ELR (cell line): ENCODE measurements at regions not wholly inside any gene's neighbourhood (a gene's known extent, or its start where the extent isn't known, plus 50 kb on each side); places are given as distances from the start of the nearest gene placed in this dataset.

ENCODE experiments used
- DNase-seq: peaks from one replicate; pipeline ENCODE4 v3.0.0-alpha.2; 2015; ENCODE audit warnings: low read depth

- DNase-seq, result no peak
Observed at GRCh38 chr21:14722841-14723483, 176.8 kb upstream of the SAMSN1 start.

DNA sequence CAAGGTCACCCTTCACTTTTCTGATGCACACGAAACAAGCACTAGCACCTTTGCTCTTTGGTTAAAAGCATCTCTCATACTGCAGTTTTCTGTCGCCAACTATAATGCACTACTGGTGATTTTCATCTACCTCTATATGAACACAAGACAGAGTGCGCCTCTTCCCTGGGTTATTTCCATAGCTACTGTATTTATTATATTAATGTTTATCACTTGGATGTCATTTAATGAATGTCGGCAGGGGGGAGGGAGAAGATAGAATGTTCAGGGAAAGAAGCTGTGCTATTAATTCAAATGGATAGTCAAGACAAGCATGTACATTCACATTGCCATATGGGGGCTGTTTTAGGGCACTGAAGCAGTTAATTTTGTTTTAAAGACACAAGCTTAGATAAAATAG is 174.1 kb upstream of the SAMSN1 start:
- no peak for DNase-seq

DNA sequence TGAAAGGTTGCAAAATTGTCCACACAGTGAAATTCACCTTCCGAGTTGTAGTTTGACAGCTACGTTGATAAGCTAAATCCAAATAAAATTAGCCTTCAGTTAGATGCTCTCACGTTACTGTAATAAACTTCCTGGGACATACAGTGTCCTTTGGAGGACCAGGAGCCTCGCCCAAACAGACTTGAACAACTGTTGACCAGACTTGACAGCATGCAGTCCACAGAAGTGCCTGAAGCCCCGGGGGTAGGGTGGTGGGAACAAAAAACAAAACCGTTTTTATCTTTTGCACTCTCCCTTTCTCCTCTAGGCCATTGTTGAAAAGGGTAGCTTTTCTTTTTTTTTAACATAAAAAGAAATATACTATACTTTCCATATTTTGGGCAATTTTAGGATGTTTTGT is 172.8 kb upstream of the SAMSN1 start:
- no peak for DNase-seq

DNA sequence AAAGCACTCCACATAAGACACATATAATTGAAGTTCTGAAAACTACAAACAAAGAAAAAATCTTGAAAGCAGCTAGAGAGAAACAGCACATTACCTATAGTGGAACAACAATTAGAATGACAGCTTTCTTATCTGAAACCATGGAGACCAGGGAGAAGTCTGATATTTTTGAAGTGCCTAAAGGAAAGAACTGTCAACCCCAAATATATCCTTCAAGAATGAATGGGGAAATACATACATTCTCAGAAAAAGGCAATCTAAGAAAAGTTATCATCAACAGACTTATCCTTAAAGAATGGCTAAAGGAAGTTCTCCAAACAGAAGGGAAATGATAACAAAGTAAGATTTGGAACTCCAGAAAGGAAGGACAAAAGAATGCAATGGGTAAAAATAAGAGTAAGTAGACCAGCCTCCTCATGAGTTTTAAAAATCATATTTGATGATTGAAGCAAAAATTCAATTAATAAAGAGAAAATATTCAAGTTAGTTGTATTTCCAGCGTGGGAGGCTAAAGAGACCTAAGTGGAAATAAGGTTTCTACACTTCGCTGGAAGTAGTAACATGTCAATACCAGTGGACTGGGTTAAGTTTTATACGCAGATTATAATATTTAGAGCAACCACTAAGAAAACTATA is 170.8 kb upstream of the SAMSN1 start:
- no peak for DNase-seq

DNA sequence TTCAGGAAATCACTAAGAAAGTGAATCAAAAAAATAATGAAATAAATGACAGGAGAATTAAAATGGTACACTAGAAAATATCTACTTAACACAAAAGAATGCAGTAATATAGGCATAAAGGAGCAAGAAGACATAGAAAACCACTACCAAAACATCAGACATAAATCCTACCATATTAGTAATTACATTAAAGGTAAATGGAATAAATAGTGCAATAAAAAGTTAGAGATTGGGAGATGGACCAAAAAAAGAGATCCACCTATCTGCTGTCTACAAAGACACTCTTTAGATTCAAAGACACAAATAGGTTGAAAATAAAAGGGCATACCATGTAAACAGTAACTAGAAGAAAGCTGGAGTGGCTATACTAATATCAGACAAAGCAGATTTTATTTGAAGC is 167.0 kb upstream of the SAMSN1 start:
- no peak for DNase-seq

DNA sequence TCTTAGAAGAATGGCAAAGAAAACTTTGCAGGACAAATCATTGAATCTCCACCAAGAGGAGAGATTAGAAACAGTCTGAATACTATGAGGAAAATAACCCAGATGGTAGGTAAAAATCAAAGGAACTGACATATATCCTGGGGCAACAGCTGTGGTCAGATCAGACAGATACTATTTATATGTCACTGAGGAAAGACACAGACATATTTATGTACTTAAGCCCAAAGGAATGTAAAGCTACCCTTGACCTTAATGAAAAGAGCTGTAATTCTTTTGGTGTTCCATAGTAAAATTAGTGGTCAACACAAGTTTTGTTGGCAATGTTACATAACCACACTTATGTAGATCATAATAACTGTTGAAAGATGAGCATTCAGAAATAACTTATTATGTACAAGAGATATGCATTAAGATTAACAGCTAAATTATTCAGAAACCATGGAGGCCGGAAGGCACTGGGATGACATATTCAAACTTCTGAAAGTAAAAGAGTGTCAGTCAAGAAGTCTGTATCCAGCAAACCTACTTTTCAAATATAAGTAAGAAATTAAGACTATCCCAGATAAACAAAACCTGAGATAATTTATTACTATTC is 166.1 kb upstream of the SAMSN1 start:
- DNase-seq, result peak; percentile 15

DNA sequence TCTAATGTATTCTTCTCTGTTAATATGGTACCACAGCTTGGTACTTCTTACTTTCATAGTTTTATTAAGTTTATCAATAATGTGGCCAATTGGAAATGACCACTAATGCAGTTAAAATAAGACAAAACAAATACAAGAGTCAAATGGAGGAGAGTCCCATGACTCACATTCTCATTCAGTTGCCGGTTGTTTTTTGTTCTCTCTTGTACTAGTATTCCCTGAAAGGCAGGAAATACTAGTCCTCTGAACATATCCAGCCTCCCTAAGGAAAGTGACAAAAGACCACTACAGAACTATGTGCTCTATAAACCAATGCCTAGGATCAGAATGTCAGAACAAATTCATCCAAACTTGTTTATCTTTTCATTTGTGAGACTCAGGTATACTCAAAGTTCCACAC is 165.2 kb upstream of the SAMSN1 start:
- no peak for DNase-seq

- DNase-seq, result no peak
Observed at GRCh38 chr21:14707511-14708020, 161.5 kb upstream of the SAMSN1 start.

DNA sequence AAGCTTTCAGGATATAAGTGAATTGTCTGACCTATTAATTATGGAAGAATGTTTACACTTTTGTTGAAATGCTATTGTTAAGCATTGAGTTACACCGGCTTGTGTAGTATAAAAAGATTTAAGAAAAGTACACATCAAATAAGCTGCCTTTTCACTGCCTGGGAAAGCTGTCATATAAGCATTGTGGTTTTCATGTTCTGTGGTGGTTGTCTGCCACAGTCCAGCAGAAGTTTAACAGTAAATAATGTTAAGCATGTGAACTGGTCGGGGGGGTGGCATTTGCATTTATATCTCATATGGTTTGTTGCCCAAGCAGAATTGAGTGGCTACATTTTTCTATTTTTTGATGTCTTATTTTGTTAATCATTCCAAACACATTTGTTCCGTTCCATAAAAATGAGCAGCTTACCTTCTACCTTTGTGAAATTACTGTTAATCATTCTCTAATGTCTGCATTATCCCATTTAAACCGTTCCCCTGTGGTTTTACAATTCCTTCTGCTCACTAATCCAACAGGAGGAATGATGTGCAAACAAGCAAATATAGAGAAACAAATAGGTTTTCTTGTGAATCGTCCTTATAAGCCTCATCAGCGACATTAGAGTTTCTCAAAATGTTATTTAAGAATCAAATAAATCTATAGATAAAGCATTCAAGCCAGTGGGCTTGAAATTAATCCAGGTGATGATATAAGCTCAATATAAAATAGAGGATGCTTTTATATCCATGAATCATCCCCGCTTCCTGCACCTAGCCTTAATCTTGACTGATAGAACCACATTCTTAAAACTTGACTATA is 160.8 kb upstream of the SAMSN1 start:
- DNase-seq, result no peak

- DNase-seq, result no peak
Observed at GRCh38 chr21:14699433-14700407, 153.6 kb upstream of the SAMSN1 start.

DNA sequence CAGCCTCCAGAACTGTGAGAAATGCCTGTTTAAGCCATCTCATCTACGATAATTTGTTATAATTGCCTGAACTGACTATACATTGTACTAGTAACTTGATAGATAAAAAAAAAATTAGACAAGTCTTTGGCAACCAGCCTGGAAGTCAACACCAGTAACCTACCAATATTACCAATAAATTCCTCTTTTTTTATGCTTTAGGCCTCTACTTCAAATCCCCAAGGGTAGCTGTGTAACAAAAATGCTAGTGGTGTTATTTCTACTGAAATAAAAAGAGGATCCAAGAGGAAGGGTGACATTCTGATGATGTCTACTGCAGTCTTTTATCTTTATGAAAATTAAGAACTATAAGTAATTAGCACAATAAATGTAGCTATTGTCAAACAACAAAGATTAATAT is 151.7 kb upstream of the SAMSN1 start:
- DNase-seq, result no peak

DNA sequence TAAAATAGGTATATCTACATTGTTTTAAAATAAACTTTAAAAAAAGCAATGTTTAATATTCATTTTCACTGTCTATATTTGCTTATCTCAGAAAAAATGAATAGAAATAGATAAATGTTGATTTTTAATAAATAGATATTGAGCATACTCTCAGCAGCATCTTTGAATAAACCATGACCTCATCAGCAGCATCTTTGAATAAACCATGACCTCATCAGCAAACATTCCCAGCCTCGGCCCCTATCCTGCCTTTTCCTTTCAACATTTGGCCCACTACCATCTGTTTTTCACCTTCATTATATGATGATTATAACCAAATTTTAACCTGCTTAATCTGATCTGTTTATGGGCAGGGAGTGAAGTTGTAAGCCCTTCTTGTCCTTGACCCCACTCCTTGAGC is 148.7 kb upstream of the SAMSN1 start:
- DNase-seq, result no peak

DNA sequence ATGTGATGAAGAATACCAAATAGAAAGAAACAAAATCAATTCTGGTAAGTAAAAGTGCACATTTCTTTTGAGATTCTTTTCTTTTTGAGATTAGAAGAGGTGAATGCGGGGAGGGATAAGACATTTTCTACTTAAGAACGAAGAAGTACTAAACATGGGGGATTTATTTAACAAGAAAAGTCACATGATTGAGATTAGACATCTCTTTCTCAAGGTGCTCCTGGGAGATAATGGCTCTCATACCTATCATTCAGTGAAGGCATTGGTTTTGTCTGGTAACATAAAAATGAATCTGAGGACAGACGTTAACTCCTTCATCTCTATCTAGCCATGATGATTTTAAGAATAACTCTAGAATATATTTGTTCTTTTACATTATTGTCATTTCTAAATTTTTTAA is 147.9 kb upstream of the SAMSN1 start:
- DNase-seq, result no peak

GRCh38 chr21:14691914-14692313 is 145.8 kb upstream of the SAMSN1 start:
- DNase-seq, result no peak

DNA sequence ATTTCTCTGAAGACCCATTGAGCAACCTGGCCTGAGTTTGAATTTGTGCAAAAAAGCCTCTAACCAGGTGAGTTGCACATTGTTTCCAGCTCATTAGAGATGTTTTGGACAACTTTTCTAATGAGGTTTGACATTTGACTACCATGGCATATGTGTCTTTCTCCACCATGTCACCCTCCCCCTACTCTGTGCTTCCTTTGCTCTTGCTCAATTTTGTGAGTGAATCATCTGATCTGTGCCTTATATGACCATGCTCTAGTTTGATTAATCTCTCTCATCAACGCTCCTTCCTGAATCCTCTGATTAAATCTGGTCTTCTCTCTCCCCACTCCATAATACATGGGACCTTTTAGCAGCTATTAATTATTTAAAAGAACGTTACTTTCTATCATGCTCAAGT is 144.8 kb upstream of the SAMSN1 start:
- DNase-seq, result no peak

DNA sequence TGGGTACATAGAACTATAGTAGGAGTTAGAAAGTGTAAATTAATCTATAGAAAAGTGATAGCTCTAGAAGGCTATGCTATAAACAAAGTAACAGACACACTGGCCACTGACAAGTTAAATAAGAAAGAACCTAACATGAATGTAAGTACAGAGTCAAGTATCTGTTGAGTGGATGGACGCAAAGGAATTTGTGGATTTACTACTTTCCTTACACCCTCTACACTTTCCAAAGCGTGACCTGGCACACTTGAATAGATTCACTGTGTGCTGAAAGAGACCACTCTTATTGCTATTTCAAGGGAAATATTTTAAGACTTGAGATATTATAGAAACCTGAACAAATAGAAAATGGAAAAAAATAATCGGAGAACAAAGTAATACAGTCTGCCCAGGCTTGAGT is 142.8 kb upstream of the SAMSN1 start:
- DNase-seq, result no peak

- DNase-seq, result no peak
Observed at GRCh38 chr21:14688412-14688811, 142.3 kb upstream of the SAMSN1 start.

DNA sequence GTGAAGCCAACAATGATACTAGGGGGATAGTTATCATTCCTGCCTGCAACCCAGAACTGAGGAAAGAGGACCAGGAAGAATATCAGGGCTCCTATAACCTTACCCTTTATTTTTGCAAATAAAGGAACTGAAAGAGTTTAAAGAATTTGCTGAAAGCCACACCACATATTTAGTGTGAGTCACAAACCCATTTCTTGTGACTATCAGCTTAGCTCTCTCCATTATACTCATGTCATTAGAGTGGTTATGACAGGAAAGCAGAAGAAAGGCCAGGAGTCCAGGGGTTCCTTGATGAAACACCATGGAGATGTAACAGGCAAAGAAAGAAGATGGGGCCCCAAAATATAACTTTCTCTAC is 141.1 kb upstream of the SAMSN1 start:
- DNase-seq, result no peak

DNA sequence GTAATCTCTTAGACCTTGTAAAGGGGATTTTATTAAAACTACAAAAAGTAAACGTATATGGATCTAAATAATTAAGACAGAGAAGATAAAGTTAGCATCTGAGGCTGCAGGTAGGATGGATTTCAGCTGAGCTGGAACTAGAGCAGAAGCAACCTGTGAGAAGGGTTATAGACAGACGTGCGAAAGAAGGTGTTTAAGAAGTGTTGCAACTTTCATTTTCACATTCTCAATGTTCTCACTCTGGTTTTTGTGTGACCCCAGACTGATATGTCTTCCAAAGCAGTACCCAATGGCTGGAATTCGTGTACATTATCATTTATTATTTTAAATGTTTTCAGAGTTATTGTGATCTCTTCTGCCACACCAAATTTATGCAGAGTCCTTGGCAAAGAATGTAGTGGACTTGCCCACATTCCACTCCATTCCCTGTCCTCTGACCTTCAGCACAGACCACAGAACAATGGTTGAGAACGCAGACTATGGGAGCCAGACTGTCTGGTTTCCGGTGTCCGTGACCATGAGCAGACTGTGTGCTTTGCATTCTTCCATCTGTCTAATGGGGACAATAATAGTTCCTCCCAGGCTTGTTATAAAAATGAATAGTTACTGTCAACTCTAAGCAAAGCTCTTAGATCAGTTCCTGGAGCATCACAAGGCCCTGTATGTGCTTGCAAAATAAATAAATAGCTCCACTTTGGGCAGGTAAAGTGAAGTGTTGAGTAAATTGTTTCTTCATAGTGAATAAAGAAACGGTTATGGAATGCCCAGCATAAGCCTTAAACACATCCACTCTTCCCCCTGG is 140.6 kb upstream of the SAMSN1 start:
- DNase-seq, result no peak

- DNase-seq, result no peak
Observed at GRCh38 chr21:14685568-14685967, 139.5 kb upstream of the SAMSN1 start.

DNA sequence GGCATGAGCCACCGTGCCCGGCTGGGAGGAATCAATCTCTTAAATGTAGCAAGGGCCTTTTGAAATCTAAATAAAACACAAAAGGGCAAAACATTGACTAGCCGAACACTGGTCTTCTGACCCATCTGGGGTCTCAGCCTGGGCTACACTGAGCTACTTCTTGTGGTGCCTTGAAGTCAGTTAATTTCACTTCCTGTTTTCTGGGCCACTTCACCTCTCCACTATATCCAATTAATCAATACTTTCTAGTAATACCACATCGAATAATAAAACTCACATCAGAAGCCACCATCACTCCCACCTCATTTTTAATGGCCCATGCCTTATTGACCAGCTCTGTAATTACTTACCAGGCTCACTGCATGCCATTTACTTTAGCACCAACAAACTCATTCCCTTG is 138.0 kb upstream of the SAMSN1 start:
- no peak for DNase-seq
